ENCODE measurements at regions not wholly inside any gene's neighbourhood (a gene's known extent, or its start where the extent isn't known, plus 50 kb on each side); places are given as distances from the start of the nearest gene placed in this dataset.

DNA sequence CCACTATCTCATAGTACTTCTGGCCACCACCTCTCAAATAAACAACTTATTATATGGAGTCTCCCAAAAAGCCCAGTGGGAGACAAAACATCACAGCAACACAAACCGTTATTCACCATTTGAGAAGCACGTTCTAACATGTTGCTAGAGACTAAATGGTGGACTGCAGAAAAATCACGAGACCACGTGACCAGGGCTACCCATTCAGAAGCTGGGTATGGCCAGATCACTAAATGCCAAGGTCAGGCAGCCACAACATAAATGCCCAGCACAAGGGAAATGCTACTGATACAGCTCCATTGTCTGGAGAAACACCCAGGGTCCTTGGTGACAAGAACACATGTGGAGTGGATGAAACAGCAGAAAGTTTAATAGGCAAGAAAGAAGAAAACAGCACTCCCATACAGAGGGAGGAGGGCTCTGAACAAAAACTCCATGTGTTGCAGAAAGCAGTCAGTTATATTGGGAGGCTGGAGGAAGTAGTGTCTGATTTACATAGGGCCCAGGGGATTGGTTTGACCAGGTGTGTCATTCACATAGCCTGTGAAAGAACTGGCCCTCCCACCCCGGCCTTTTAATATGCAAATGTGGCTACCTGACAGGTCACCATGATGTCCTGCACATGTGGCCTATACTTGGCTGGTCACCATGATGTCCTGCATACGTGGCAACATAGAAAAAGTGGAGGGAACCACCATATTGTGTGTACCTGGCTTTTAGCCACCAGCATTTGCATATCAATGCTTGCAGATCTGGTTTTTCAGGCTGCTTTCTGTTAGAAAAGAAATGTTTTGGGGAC, 97.2 kb downstream of the TRIM36 start:
- H3K27ac Mint-ChIP-seq (ENCODE audit: unreplicated experiment), result no peak overlapping the region
- Histone ChIP-seq H3K4me1 (ENCODE audit: insufficient read depth, low read length) (no peaks in the 10 kb centered on the region), H3K9ac (ENCODE audit: low read length) (no peak overlapping the region), H4K20me1 (ENCODE audit: insufficient read depth, low read length) (no peaks in the 10 kb centered on the region), H3K27me3 (ENCODE audit: insufficient read depth, low read length) (no peaks in the 10 kb centered on the region), H3K27ac (ENCODE audit: low read depth, low read length) (no peak overlapping the region), H3K4me2 (ENCODE audit: low read length) (no peak overlapping the region), H3K4me3 (ENCODE audit: insufficient read depth, low read depth, low read length) (no peak overlapping the region), H3K36me3 (ENCODE audit: insufficient read depth, low read length) (no peaks in the 10 kb centered on the region), H2AFZ (ENCODE audit: low read depth, low read length) (no peak overlapping the region), H3K79me2 (ENCODE audit: insufficient read depth, low read length) (no peaks in the 10 kb centered on the region), H3K9me3 (ENCODE audit: insufficient read depth, low read depth, low read length) (no peaks in the 10 kb centered on the region)
- H3K4me1 Mint-ChIP-seq (ENCODE audit: low read depth, unreplicated experiment), result no peaks in the 10 kb centered on the region
- FAIRE-seq, result no peak
- no peaks in the 10 kb centered on the region for H3K36me3 Mint-ChIP-seq (ENCODE audit: low read depth, unreplicated experiment)
- TF ChIP-seq, protein P1, sequence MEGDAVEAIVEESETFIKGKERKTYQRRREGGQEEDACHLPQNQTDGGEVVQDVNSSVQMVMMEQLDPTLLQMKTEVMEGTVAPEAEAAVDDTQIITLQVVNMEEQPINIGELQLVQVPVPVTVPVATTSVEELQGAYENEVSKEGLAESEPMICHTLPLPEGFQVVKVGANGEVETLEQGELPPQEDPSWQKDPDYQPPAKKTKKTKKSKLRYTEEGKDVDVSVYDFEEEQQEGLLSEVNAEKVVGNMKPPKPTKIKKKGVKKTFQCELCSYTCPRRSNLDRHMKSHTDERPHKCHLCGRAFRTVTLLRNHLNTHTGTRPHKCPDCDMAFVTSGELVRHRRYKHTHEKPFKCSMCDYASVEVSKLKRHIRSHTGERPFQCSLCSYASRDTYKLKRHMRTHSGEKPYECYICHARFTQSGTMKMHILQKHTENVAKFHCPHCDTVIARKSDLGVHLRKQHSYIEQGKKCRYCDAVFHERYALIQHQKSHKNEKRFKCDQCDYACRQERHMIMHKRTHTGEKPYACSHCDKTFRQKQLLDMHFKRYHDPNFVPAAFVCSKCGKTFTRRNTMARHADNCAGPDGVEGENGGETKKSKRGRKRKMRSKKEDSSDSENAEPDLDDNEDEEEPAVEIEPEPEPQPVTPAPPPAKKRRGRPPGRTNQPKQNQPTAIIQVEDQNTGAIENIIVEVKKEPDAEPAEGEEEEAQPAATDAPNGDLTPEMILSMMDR (IDR thresholded peaks at IDR 0.05; ENCODE audit: insufficient read depth, low read depth, low read length), result no peak
- no peak for TF ChIP-seq EZH2 (IDR thresholded peaks at IDR 0.05; ENCODE audit: insufficient read depth, low read length)
- peaks cover 2% of the 10 kb centered on the region for H3K27me3 Mint-ChIP-seq (ENCODE audit: low read depth, unreplicated experiment)
- H3K4me3 Mint-ChIP-seq (ENCODE audit: unreplicated experiment), result no peak overlapping the region
- H3K9me3 Mint-ChIP-seq (ENCODE audit: unreplicated experiment), result peaks cover 3% of the 10 kb centered on the region
- DNase-seq (ENCODE audit: low read depth), result no peak

DNA sequence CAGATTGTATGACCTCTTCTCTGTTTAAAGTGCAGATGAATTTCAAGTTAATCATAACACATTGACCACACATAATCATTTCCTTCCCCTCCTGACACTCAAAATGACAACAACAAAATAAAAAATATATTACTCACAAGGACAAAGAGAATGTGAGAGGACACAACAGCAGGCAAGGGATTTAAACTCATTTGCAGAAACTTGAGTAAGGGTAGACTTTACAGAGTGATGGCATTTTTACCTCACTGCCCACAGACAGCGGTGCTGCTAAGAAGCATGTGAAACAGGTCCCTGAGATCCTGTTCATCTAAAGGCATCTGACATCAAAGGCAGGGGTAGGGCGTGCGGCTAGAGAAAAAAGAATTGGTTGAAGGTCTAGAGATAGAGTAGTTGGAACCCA, 99.0 kb downstream of the TRIM36 start:
- DNase-seq (ENCODE audit: low read depth) (no peak), FAIRE-seq (no peak)
- H3K36me3 ChIP-seq (ENCODE audit: insufficient read depth, low read length), result no peaks in the 10 kb centered on the region
- Mint-ChIP-seq H3K9me3 (ENCODE audit: unreplicated experiment) (peaks cover 3% of the 10 kb centered on the region), H3K27ac (ENCODE audit: unreplicated experiment) (no peak overlapping the region), H3K4me3 (ENCODE audit: unreplicated experiment) (no peak overlapping the region), H3K4me1 (ENCODE audit: low read depth, unreplicated experiment) (no peaks in the 10 kb centered on the region), H3K27me3 (ENCODE audit: low read depth, unreplicated experiment) (peaks cover 2% of the 10 kb centered on the region), H3K36me3 (ENCODE audit: low read depth, unreplicated experiment) (no peaks in the 10 kb centered on the region)
- H3K9ac ChIP-seq (ENCODE audit: low read length), result no peak overlapping the region
- H4K20me1 ChIP-seq (ENCODE audit: insufficient read depth, low read length), result no peaks in the 10 kb centered on the region
- no peak overlapping the region for H3K4me2 ChIP-seq (ENCODE audit: low read length)
- no peaks in the 10 kb centered on the region for H3K4me1 ChIP-seq (ENCODE audit: insufficient read depth, low read length)
- H3K27me3 ChIP-seq (ENCODE audit: insufficient read depth, low read length), result no peaks in the 10 kb centered on the region
- TF ChIP-seq EZH2 (IDR thresholded peaks at IDR 0.05; ENCODE audit: insufficient read depth, low read length), result no peak
- TF ChIP-seq, protein P1 (IDR thresholded peaks at IDR 0.05; ENCODE audit: insufficient read depth, low read depth, low read length), result no peak
- no peak overlapping the region for H2AFZ ChIP-seq (ENCODE audit: low read depth, low read length)
- no peaks in the 10 kb centered on the region for H3K9me3 ChIP-seq (ENCODE audit: insufficient read depth, low read depth, low read length)
- H3K4me3 ChIP-seq (ENCODE audit: insufficient read depth, low read depth, low read length), result no peak overlapping the region
- H3K79me2 ChIP-seq (ENCODE audit: insufficient read depth, low read length), result no peaks in the 10 kb centered on the region
- no peak overlapping the region for H3K27ac ChIP-seq (ENCODE audit: low read depth, low read length)

All from astrocyte (in vitro differentiated cells and primary cell).